Trophoblast cell (in vitro differentiated cells and primary cell): ENCODE measurements at regions not wholly inside any gene's neighbourhood (a gene's known extent, or its start where the extent isn't known, plus 50 kb on each side); places are given as distances from the start of the nearest gene placed in this dataset.

Experiments
- DNase-seq, 2 donors: peaks; one replicate each; pipeline ENCODE4 v3.0.0-alpha.2; 2016
- H2AFZ ChIP-seq: 2 replicates; pipeline ENCODE4 v1.6.1; 2013; ENCODE audit warnings: low read length, moderate library complexity, mild to moderate bottlenecking; ENCODE audit not compliant: insufficient read depth, poor library complexity
- H2AK5ac ChIP-seq: 2 replicates; pipeline ENCODE4 v1.6.1; 2013; ENCODE audit warnings: mild to moderate bottlenecking, low read length
- H2BK120ac ChIP-seq: 2 replicates; pipeline ENCODE4 v1.6.1; 2013; ENCODE audit warnings: low read length, mild to moderate bottlenecking, moderate library complexity; ENCODE audit not compliant: insufficient read depth, poor library complexity
- H2BK12ac ChIP-seq: 2 replicates; pipeline ENCODE4 v1.6.1; 2013; ENCODE audit warnings: mild to moderate bottlenecking, low read length, moderate library complexity
- H2BK5ac ChIP-seq: 2 replicates; pipeline ENCODE4 v1.6.1; 2013; ENCODE audit warnings: low read length, low read depth, moderate library complexity, mild to moderate bottlenecking; ENCODE audit not compliant: poor library complexity
- H3K14ac ChIP-seq: 2 replicates; pipeline ENCODE4 v1.6.1; 2013; ENCODE audit warnings: mild to moderate bottlenecking, low read length
- H3K18ac ChIP-seq: 2 replicates; pipeline ENCODE4 v1.6.1; 2013; ENCODE audit warnings: mild to moderate bottlenecking, low read length
- H3K23ac ChIP-seq: 2 replicates; pipeline ENCODE4 v1.6.1; 2013; ENCODE audit warnings: low read length
- H3K27ac ChIP-seq: 2 replicates; pipeline ENCODE4 v1.5.1; 2013; ENCODE audit warnings: low read depth, mild to moderate bottlenecking, inconsistent platforms, low read length, moderate library complexity
- H3K27me3 ChIP-seq: 2 replicates; pipeline ENCODE4 v1.6.1; 2013; ENCODE audit warnings: inconsistent platforms, mild to moderate bottlenecking, low read length, moderate library complexity; ENCODE audit not compliant: insufficient read depth
- H3K36me3 ChIP-seq, 2 experiments: 1 replicate in 1 of 2; 2 replicates in 1 of 2; pipeline ENCODE4 v1.6.1; 2013; ENCODE audit warnings: low read length in 2 of 2, mild to moderate bottlenecking in 2 of 2, moderate library complexity in 1 of 2; ENCODE audit not compliant: insufficient read depth in 2 of 2, control insufficient read depth in 1 of 2
- H3K4ac ChIP-seq: 2 replicates; pipeline ENCODE4 v1.6.1; 2013; ENCODE audit warnings: low read depth, mild to moderate bottlenecking, low read length, moderate library complexity
- H3K4me1 ChIP-seq, 2 experiments: 1 replicate in 1 of 2; 2 replicates in 1 of 2; pipeline ENCODE4 v1.6.1; 2013; ENCODE audit warnings: low read length in 2 of 2, mild to moderate bottlenecking in 2 of 2, moderate library complexity in 1 of 2; ENCODE audit not compliant: insufficient read depth in 2 of 2, control insufficient read depth in 1 of 2
- H3K4me2 ChIP-seq: 2 replicates; pipeline ENCODE4 v1.6.1; 2013; ENCODE audit warnings: inconsistent platforms, mild to moderate bottlenecking, low read length, moderate library complexity
- H3K4me3 ChIP-seq: 2 replicates; pipeline ENCODE4 v1.5.1; 2013; ENCODE audit warnings: mild to moderate bottlenecking, low read depth, low read length, inconsistent platforms
- H3K79me1 ChIP-seq: one replicate; pipeline ENCODE4 v1.6.1; 2013; ENCODE audit warnings: low read length
- H3K79me2 ChIP-seq: 2 replicates; pipeline ENCODE4 v1.6.1; 2013; ENCODE audit warnings: low read length, mild to moderate bottlenecking; ENCODE audit not compliant: control insufficient read depth, insufficient read depth, poor library complexity
- H3K9ac ChIP-seq: 2 replicates; pipeline ENCODE4 v1.6.1; 2013; ENCODE audit warnings: mild to moderate bottlenecking, low read length
- H3K9me3 ChIP-seq: 2 replicates; pipeline ENCODE4 v1.6.1; 2013; ENCODE audit warnings: low read depth, mild to moderate bottlenecking, control low read depth, inconsistent platforms, low read length; ENCODE audit not compliant: insufficient read depth
- H4K12ac ChIP-seq: 2 replicates; pipeline ENCODE4 v1.6.1; 2013; ENCODE audit warnings: low read depth, mild to moderate bottlenecking, low read length, moderate library complexity
- H4K8ac ChIP-seq: 2 replicates; pipeline ENCODE4 v1.6.1; 2013; ENCODE audit warnings: low read depth, mild to moderate bottlenecking, low read length, moderate library complexity
- H4K91ac ChIP-seq: one replicate; pipeline ENCODE4 v1.6.1; 2013; ENCODE audit warnings: low read depth, mild to moderate bottlenecking, low read length, moderate library complexity
- WGBS: extraction: QIAGEN DNeasy Blood & Tissue Kit; methylation state at CpG from one replicate; pipeline ENCODE4 v1.1.7; 2013; ENCODE audit warnings: missing lambda C conversion rate; ENCODE audit not compliant: insufficient read length, insufficient coverage; ENCODE audit errors: extremely low coverage; 5-methylcytosine and 5-hydroxymethylcytosine counted together

DNA sequence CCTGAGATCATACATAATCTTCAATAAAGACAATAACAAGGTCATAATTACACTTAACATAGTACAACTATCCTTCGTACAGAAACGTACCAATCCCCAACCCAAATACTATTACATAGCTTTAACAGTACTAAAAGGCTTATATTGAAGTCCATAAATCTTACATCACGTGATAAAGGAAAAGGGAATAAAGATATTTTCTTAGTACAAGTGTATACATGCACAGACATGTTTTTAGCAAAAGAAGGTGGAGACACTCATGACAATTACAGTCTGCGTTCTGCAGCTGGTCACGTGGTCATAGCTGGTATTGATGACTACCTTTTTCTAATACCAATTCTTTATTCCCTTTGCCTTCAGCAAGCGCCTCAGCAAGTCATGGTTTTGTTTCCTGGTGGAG, 464.5 kb upstream of the SLITRK5 start:
- Histone ChIP-seq H2BK12ac (no peak overlapping the region), H3K27ac (no peak overlapping the region), H2BK5ac (no peak overlapping the region), H3K9ac (no peak overlapping the region), H3K36me3 (no peaks in the 10 kb centered on the region), H3K4me1 (no peaks in the 10 kb centered on the region), H3K4me2 (no peak overlapping the region), H3K14ac (no peak overlapping the region), H4K12ac (no peak overlapping the region), H3K9me3 (no peaks in the 10 kb centered on the region), H3K23ac (no peak overlapping the region), H4K91ac (no peak overlapping the region), H3K27me3 (no peaks in the 10 kb centered on the region), H2BK120ac (no peak overlapping the region), H3K4me3 (no peak overlapping the region), H2AK5ac (no peak overlapping the region), H3K79me2 (no peaks in the 10 kb centered on the region), H3K4ac (no peak overlapping the region), H4K8ac (no peak overlapping the region), H2AFZ (no peak overlapping the region), H3K18ac (no peak overlapping the region), H3K79me1 (no peaks in the 10 kb centered on the region)
- no peak for DNase-seq
- no CpG with 5 or more reads among the region's 6 CpGs for WGBS

DNA sequence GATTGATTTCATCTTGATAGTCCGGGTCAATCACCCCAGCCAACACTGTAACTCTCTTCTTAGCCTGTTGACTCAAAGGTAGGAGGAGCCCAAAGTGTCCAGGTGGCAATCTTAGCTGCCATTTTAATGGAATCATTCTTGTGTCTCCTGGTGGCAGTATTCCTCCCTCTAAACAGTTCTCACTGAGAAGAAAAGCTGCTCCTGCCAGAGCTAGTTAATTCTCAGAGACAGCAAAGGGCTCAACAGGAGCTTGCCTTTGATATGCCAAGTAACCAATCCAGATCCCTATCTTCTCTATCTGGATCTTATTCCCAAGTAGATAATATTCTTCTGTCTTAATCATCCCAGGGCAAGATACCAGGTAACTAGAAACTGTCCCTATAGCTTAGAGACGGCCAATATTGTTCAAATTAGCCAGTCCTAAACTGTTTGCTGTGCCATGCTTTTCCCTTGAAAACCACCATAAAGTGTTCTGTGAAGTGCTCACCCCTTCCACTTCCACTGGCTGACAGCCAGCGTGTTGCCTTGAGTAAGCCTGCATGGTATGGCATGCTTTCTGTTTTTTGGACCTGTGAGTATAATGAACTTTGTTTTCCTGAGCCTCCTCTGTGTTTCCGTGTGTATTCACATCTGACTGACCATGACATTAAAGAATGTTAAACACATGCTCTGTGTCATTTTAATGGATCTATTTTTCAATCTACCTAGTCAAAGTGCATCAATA, 463.7 kb upstream of the SLITRK5 start:
- Histone ChIP-seq H3K4me2 (no peak overlapping the region), H2AK5ac (no peak overlapping the region), H3K27me3 (no peaks in the 10 kb centered on the region), H3K27ac (no peak overlapping the region), H3K9ac (no peak overlapping the region), H3K36me3 (no peaks in the 10 kb centered on the region), H3K23ac (no peak overlapping the region), H3K79me2 (no peaks in the 10 kb centered on the region), H3K18ac (no peak overlapping the region), H3K14ac (no peak overlapping the region), H3K4ac (no peak overlapping the region), H2BK12ac (no peak overlapping the region), H4K12ac (no peak overlapping the region), H3K4me3 (no peak overlapping the region), H3K9me3 (no peaks in the 10 kb centered on the region), H2AFZ (no peak overlapping the region), H4K91ac (no peak overlapping the region), H2BK120ac (no peak overlapping the region), H3K79me1 (no peaks in the 10 kb centered on the region), H3K4me1 (no peaks in the 10 kb centered on the region), H2BK5ac (no peak overlapping the region), H4K8ac (no peak overlapping the region)
- no peak for DNase-seq
- WGBS = no CpG with 5 or more reads among the region's 4 CpGs

DNA sequence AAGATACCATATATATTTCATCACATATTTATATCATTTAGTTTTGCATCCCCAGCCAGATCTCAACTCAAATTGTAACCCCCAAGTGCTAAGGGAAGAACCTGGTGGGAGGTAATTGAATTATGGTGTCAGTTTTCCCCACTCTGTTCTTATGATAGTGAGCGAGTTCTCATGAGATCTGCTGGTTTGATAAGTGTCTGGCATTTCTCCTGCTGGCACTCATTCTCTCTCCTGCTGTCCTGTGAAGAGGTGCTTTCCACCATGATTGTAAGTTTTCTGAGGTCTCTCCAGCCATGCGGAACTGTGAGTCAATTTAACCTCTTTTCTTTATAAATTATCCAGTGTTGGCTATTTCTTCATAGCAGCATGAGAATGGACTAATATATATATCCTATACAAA, 462.5 kb upstream of the SLITRK5 start:
- H3K79me2 ChIP-seq = no peaks in the 10 kb centered on the region
- H4K91ac ChIP-seq = no peak overlapping the region
- no peaks in the 10 kb centered on the region for H3K9me3 ChIP-seq
- H2BK120ac ChIP-seq = no peak overlapping the region
- H3K4me3 ChIP-seq = no peak overlapping the region
- H2AFZ ChIP-seq = no peak overlapping the region
- no peak overlapping the region for H2BK12ac ChIP-seq
- H3K27ac ChIP-seq = no peak overlapping the region
- no peak overlapping the region for H4K12ac ChIP-seq
- no peak overlapping the region for H4K8ac ChIP-seq
- H2BK5ac ChIP-seq = no peak overlapping the region
- H3K23ac ChIP-seq = no peak overlapping the region
- WGBS = no CpG with 5 or more reads among the region's 2 CpGs
- H3K79me1 ChIP-seq = no peaks in the 10 kb centered on the region
- no peak for DNase-seq
- no peak overlapping the region for H2AK5ac ChIP-seq
- no peaks in the 10 kb centered on the region for H3K4me1 ChIP-seq
- H3K9ac ChIP-seq = no peak overlapping the region
- no peak overlapping the region for H3K14ac ChIP-seq
- H3K4ac ChIP-seq = no peak overlapping the region
- no peak overlapping the region for H3K18ac ChIP-seq
- H3K4me2 ChIP-seq = no peak overlapping the region
- H3K36me3 ChIP-seq = no peaks in the 10 kb centered on the region
- H3K27me3 ChIP-seq = no peaks in the 10 kb centered on the region

DNA sequence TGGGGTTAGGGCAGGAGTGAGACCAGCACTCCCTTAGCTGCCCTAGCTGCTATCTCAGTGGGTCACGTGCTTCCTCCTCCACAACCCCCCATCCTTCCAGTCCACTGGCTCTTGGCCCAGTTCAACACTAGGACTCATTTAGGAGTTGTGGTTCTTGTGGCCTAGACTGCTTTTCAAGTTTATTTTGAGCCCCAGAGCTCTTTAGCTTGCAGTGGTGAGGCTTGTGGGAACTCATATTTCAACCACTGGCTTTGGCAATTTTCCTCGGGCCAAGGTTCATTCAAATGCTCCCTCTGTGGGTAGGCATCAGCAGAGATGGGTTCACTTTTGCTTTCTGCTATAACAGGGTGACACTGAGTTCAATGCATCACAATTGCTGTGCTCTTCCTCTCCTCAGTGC, 436.2 kb upstream of the SLITRK5 start:
- Histone ChIP-seq H3K14ac (no peak overlapping the region), H2BK5ac (no peak overlapping the region), H4K8ac (no peak overlapping the region), H2AK5ac (no peak overlapping the region), H2BK120ac (no peak overlapping the region), H3K79me2 (no peaks in the 10 kb centered on the region), H2AFZ (no peak overlapping the region), H3K27me3 (no peaks in the 10 kb centered on the region), H4K12ac (no peak overlapping the region), H3K27ac (no peak overlapping the region), H3K18ac (no peak overlapping the region), H3K9ac (no peak overlapping the region), H4K91ac (no peak overlapping the region), H2BK12ac (no peak overlapping the region), H3K4me3 (no peak overlapping the region), H3K4me1 (no peaks in the 10 kb centered on the region), H3K4me2 (no peak overlapping the region), H3K79me1 (no peaks in the 10 kb centered on the region), H3K36me3 (no peaks in the 10 kb centered on the region), H3K23ac (no peak overlapping the region), H3K4ac (no peak overlapping the region), H3K9me3 (peaks cover 3% of the 10 kb centered on the region)
- DNase-seq = no peak
- WGBS = no CpG with 5 or more reads among the region's 2 CpGs
